Smooth muscle cell (in vitro differentiated cells): ENCODE measurements at regions not wholly inside any gene's neighbourhood (a gene's known extent, or its start where the extent isn't known, plus 50 kb on each side); places are given as distances from the start of the nearest gene placed in this dataset.

Experiments
- DNase-seq: peaks from one replicate; lab custom pipeline; 2025; ENCODE audit not compliant: unreplicated experiment; lab: John Stamatoyannopoulos, UW
- H2AFZ ChIP-seq: fragments of 200-600 bp; sonication (generic); 2 replicates; pipeline ENCODE4 v1.6.0; 2016; ENCODE audit warnings: antibody characterized with exemption, low read depth, mild to moderate bottlenecking
- H3F3A ChIP-seq: fragments of 200-600 bp; sonication (generic); 2 replicates; pipeline ENCODE4 v1.6.0; 2017; ENCODE audit warnings: antibody characterized with exemption, low read depth
- H3K27ac ChIP-seq: fragments of 200-600 bp; sonication (generic); 2 replicates; pipeline ENCODE4 v1.5.1; 2016; ENCODE audit warnings: low read depth, mild to moderate bottlenecking
- H3K27me3 ChIP-seq: fragments of 200-600 bp; sonication (generic); 2 replicates; pipeline ENCODE4 v1.6.1; 2016; ENCODE audit warnings: low read depth, mild to moderate bottlenecking
- H3K36me3 ChIP-seq: fragments of 200-600 bp; sonication (generic); 2 replicates; pipeline ENCODE4 v1.5.1; 2016; ENCODE audit warnings: low read depth
- H3K4me1 ChIP-seq: fragments of 200-600 bp; sonication (generic); 2 replicates; pipeline ENCODE4 v1.5.1; 2016; ENCODE audit warnings: low read depth
- H3K4me2 ChIP-seq: fragments of 200-600 bp; sonication (generic); 2 replicates; pipeline ENCODE4 v1.6.0; 2016; ENCODE audit warnings: mild to moderate bottlenecking
- H3K4me3 ChIP-seq: fragments of 200-600 bp; sonication (generic); 2 replicates; pipeline ENCODE4 v1.5.1; 2016; ENCODE audit warnings: mild to moderate bottlenecking
- H3K79me2 ChIP-seq: fragments of 200-600 bp; sonication (generic); 2 replicates; pipeline ENCODE4 v1.6.0; 2016; ENCODE audit warnings: low read depth, mild to moderate bottlenecking
- H3K9ac ChIP-seq: fragments of 200-600 bp; sonication (generic); 2 replicates; pipeline ENCODE4 v1.6.0; 2016; ENCODE audit warnings: low read depth
- H3K9me3 ChIP-seq: fragments of 200-600 bp; sonication (generic); replicated peaks from 2 replicates; pipeline ENCODE4 v1.5.1; 2016; ENCODE audit warnings: low read depth
- H4K20me1 ChIP-seq: fragments of 200-600 bp; sonication (generic); 2 replicates; pipeline ENCODE4 v1.6.0; 2016; ENCODE audit warnings: low read depth
- CTCF ChIP-seq: fragments of 200-600 bp; sonication (generic); IDR thresholded peaks from 2 replicates; pipeline ENCODE4 v1.5.1; 2017; ENCODE audit warnings: borderline replicate concordance, mild to moderate bottlenecking, antibody characterized with exemption; ENCODE audit not compliant: insufficient read depth, poor library complexity, severe bottlenecking
- WGBS: methylation state at CpG from one replicate; pipeline ENCODE4 v1.1.7; 2016; ENCODE audit warnings: low lambda C conversion rate; 5-methylcytosine and 5-hydroxymethylcytosine counted together

DNA sequence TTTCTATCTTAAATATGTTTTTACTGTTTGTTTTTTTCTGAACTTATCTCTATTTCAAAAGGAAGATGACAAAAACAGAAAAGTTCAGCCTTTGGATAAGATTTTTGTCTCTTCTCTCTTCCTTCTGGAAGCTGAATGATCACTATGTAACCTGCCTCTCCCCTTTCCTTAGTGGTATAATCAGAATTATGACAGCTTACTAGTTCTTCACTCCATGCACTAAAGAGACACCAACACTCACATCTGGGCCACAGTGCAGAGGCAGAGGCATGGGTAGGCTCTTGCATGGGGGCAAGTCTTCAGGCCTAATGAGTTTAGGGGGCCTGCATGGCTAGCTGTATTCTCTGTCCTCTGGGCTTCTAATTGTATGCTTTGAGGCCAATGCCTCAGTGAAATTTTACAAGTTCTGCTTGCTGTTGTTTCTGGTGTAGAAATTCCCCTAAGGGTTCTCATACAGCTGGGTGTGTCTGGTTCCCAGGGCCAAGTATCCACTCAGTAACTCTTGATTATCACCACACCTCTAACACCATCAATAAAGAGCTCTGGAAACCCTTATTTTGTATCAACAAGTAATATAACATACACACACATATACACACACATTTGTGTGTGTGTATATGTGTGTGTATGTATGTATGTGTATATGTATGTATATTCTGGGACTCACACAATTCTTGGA is 96.8 kb upstream of the POM121L12 start:
- Histone ChIP-seq H3K27me3 (no peaks in the 10 kb centered on the region), H3K79me2 (no peaks in the 10 kb centered on the region), H4K20me1 (no peaks in the 10 kb centered on the region), H3K9ac (no peak overlapping the region), H2AFZ (no peak overlapping the region), H3K27ac (no peak overlapping the region), H3F3A (no peaks in the 10 kb centered on the region), H3K36me3 (no peaks in the 10 kb centered on the region), H3K4me1 (no peaks in the 10 kb centered on the region), H3K9me3 (no peaks in the 10 kb centered on the region), H3K4me3 (no peak overlapping the region), H3K4me2 (no peak overlapping the region)
- DNase-seq: no peak
- no peak for TF ChIP-seq CTCF

GRCh38 chr7:52936750-52937149 is 98.7 kb upstream of the POM121L12 start:
- no peaks in the 10 kb centered on the region for H3K4me1 ChIP-seq
- no peaks in the 10 kb centered on the region for H3K27me3 ChIP-seq
- TF ChIP-seq CTCF: no peak
- H3K27ac ChIP-seq: no peak overlapping the region
- H3K36me3 ChIP-seq: no peaks in the 10 kb centered on the region
- no peak overlapping the region for H3K4me3 ChIP-seq
- no peaks in the 10 kb centered on the region for H3F3A ChIP-seq
- H3K9ac ChIP-seq: no peak overlapping the region
- no peak overlapping the region for H2AFZ ChIP-seq
- H3K4me2 ChIP-seq: no peak overlapping the region
- 14% methylated on average over 2 of the region's 2 CpGs for WGBS
- no peaks in the 10 kb centered on the region for H4K20me1 ChIP-seq
- no peaks in the 10 kb centered on the region for H3K9me3 ChIP-seq
- no peaks in the 10 kb centered on the region for H3K79me2 ChIP-seq
- DNase-seq: no peak

DNA sequence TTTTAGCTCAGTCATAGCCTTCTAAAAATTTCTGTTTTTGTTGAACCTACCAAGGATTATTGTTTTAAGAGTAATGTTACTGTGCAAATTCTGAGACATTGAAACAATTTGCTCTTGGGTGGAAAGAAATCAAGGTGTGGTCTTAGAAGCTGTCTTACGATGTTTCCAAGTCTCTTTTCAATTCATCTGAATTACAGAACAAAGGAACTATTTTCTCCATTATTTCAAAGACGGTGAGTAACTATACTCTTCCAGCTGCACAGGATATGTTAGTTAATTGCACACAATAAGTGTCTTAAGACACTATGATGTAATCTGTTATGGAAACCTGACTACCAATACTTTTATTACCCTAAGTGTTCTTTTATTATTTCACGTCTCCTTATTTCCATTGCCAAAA is 106.8 kb upstream of the POM121L12 start:
- no peaks in the 10 kb centered on the region for H3K27me3 ChIP-seq
- no peaks in the 10 kb centered on the region for H3K4me1 ChIP-seq
- H3K4me3 ChIP-seq: no peak overlapping the region
- TF ChIP-seq CTCF: no peak
- H3K27ac ChIP-seq: no peak overlapping the region
- no peaks in the 10 kb centered on the region for H3F3A ChIP-seq
- no peak for DNase-seq
- no peaks in the 10 kb centered on the region for H3K79me2 ChIP-seq
- no peaks in the 10 kb centered on the region for H4K20me1 ChIP-seq
- no peaks in the 10 kb centered on the region for H3K9me3 ChIP-seq
- H3K36me3 ChIP-seq: no peaks in the 10 kb centered on the region
- 83% methylated on average over 3 of the region's 3 CpGs for WGBS
- no peak overlapping the region for H2AFZ ChIP-seq
- no peak overlapping the region for H3K9ac ChIP-seq
- H3K4me2 ChIP-seq: no peak overlapping the region

GRCh38 chr7:52925332-52925731 is 110.1 kb upstream of the POM121L12 start:
- no peak overlapping the region for H3K27ac ChIP-seq
- no peaks in the 10 kb centered on the region for H3K36me3 ChIP-seq
- H3K9me3 ChIP-seq: no peaks in the 10 kb centered on the region
- H3K4me3 ChIP-seq: no peak overlapping the region
- H3K79me2 ChIP-seq: no peaks in the 10 kb centered on the region
- H3K4me2 ChIP-seq: no peak overlapping the region
- no peak for TF ChIP-seq CTCF
- no peak for DNase-seq
- no peaks in the 10 kb centered on the region for H3K27me3 ChIP-seq
- H2AFZ ChIP-seq: no peak overlapping the region
- no peaks in the 10 kb centered on the region for H4K20me1 ChIP-seq
- H3F3A ChIP-seq: no peaks in the 10 kb centered on the region
- WGBS: 98% methylated on average over 5 of the region's 5 CpGs
- no peak overlapping the region for H3K9ac ChIP-seq
- no peaks in the 10 kb centered on the region for H3K4me1 ChIP-seq
